Peyer's patch (tissue), 4 donors: ENCODE measurements at regions not wholly inside any gene's neighbourhood (a gene's known extent, or its start where the extent isn't known, plus 50 kb on each side); places are given as distances from the start of the nearest gene placed in this dataset.
A peak's percentile ranks its signal among the peaks of the same experiment; 100 is the strongest.

ENCODE experiments used
- DNase-seq, 3 donors: peaks; one replicate each; pipeline ENCODE4 v3.0.0-alpha.2; 2017 to 2019
- H3K27ac ChIP-seq, 4 donors: fragments of 200-600 bp; sonication (generic); one replicate each; pipeline ENCODE4 v1.5.1; 2016 to 2019
- H3K27me3 ChIP-seq, 2 donors: fragments of 200-600 bp; sonication (generic); one replicate each; pipeline ENCODE4 v1.5.1; 2019
- H3K36me3 ChIP-seq, 3 donors: fragments of 200-600 bp; sonication (generic); one replicate each; pipeline ENCODE4 v1.5.1; 2016 to 2019
- H3K4me1 ChIP-seq, 4 donors: fragments of 200-600 bp; sonication (generic); one replicate each; pipeline ENCODE4 v1.5.1; 2016 to 2019
- H3K4me3 ChIP-seq, 4 donors: fragments of 200-600 bp; sonication (generic); 1 replicate in 3 of 4; 2 replicates in 1 of 4; pipeline ENCODE4 v1.5.1; 2016 to 2019; ENCODE audit warnings: mild to moderate bottlenecking in 1 of 4
- H3K9me3 ChIP-seq, 4 donors: fragments of 200-600 bp; sonication (generic); one replicate each; pipeline ENCODE4 v1.5.1; 2016 to 2019; ENCODE audit warnings: mild to moderate bottlenecking in 1 of 4
- CTCF ChIP-seq, 6 experiments: fragments of 450-650 bp in 4 of 6; fragments of 200-600 bp in 2 of 6; sonication (generic) in 1 of 6; IDR thresholded peaks; one replicate each; pipeline ENCODE4 v1.5.1; 2017 to 2019; ENCODE audit warnings: antibody characterized with exemption in 6 of 6, mild to moderate bottlenecking in 3 of 6, moderate library complexity in 1 of 6
- POLR2A ChIP-seq, 2 donors: fragments of 450-650 bp; IDR thresholded peaks; one replicate each; pipeline ENCODE4 v1.5.1; 2017; ENCODE audit warnings: antibody characterized with exemption in 2 of 2, mild to moderate bottlenecking in 2 of 2, moderate library complexity in 2 of 2

- Histone ChIP-seq H3K9me3 (peaks cover 0 to 2% (median 0%) of the 10 kb centered on the region in 4 donors), H3K27ac (no peak overlapping the region), H3K4me1 (no peaks in the 10 kb centered on the region), H3K4me3 (no peak overlapping the region), H3K36me3 (no peaks in the 10 kb centered on the region), H3K27me3 (no peaks in the 10 kb centered on the region)
- TF ChIP-seq CTCF (IDR thresholded peaks at IDR 0.05) (no peak), POLR2A (IDR thresholded peaks at IDR 0.05) (no peak)
- no peak for DNase-seq
These were observed 234.5 kb upstream of the AGTR2 start for GRCh38 chrX:115936008-115936407.

DNA sequence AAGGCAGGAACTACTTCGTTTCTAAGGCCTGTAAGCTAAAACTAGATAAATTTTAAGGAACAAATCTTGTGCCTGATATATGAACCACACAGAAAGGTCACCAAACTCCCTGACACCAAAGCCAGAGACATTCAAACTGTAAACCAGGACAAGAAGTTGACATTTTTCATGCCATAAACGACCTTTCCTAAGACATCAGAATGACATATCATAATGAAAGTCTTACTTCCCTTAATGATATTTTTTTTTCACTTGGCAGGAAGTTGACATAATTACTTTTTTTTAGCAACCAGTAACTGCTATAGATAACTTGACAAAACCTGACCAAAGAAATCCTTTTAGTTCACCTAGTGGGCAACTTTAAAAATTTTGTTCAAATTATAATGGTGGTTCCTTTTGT is 231.5 kb upstream of the AGTR2 start:
- Histone ChIP-seq H3K4me1 (no peaks in the 10 kb centered on the region), H3K27me3 (no peaks in the 10 kb centered on the region), H3K36me3 (no peaks in the 10 kb centered on the region), H3K4me3 (no peak overlapping the region), H3K9me3 (peaks cover 0 to 2% (median 0%) of the 10 kb centered on the region in 4 donors), H3K27ac (no peak overlapping the region)
- TF ChIP-seq CTCF (IDR thresholded peaks at IDR 0.05) = no peak
- no peak for TF ChIP-seq POLR2A (IDR thresholded peaks at IDR 0.05)
- no peak for DNase-seq

DNA sequence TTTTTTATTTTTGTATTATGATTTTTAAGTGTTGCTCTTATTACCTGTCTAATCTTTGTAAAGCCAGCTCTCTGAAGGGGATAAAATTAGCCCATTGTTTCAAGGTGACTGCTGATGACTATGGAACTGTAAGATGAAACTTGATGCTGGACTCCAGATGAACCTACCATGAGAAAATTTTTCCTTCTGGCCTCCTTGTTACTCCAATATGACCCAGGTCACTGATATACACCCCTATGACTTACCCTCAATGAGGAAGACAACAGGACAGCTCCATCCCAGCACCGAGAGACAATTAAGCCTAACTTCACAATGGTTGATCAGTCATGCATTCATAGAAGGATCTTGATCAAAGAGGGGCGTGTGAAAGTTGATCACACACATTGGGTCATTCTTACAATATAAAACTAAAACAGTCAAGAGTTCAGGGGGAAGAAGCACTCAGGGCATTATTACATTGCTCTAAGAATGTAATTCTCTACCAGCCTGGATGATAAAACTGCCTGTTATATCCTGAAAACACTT is 230.8 kb upstream of the AGTR2 start:
- no peak for TF ChIP-seq POLR2A (IDR thresholded peaks at IDR 0.05)
- no peak for TF ChIP-seq CTCF (IDR thresholded peaks at IDR 0.05)
- Histone ChIP-seq H3K36me3 (no peaks in the 10 kb centered on the region), H3K27ac (no peak overlapping the region), H3K27me3 (no peaks in the 10 kb centered on the region), H3K9me3 (peaks cover 0 to 2% (median 0%) of the 10 kb centered on the region in 4 donors), H3K4me1 (no peaks in the 10 kb centered on the region), H3K4me3 (no peak overlapping the region)
- no peak for DNase-seq

GRCh38 chrX:115940348-115940747 is 230.2 kb upstream of the AGTR2 start:
- peaks cover 0 to 2% (median 0%) of the 10 kb centered on the region in 4 donors for H3K9me3 ChIP-seq
- no peak for TF ChIP-seq CTCF (IDR thresholded peaks at IDR 0.05)
- no peak for TF ChIP-seq POLR2A (IDR thresholded peaks at IDR 0.05)
- no peaks in the 10 kb centered on the region for H3K36me3 ChIP-seq
- H3K27me3 ChIP-seq = no peaks in the 10 kb centered on the region
- no peak overlapping the region for H3K4me3 ChIP-seq
- H3K4me1 ChIP-seq = no peaks in the 10 kb centered on the region
- no peak for DNase-seq
- H3K27ac ChIP-seq = no peak overlapping the region

DNA sequence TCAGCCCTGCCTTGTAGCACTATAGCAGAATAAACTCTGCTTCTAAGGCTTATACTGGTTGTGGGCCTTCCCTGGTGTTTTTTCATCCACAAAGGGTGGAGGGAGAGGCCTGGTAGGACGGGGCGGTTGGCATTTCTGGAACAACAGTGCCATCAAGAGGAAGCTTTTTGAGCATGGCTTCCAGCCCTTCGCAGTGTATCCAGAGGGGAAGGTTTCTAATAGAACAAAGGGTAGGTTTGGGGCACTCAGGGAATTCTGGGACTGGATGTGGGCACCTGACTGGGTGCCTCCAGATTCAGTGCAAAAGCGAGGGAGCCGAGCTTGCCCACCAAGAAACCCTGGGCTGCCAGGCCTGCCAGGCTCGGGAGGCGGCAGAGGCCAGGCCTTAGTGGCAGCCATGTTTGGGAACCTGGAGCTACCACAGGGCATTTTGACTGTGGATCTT is 229.6 kb upstream of the AGTR2 start:
- no peak overlapping the region for H3K27ac ChIP-seq
- H3K4me3 ChIP-seq = peak overlapping the region in 1 of 4 donors; percentile 24

More for the DNA sequence above, 229.6 kb upstream of the AGTR2 start:
- DNase-seq = peak in 2 of 3 donors; percentile 43 to 89
- Histone ChIP-seq H3K9me3 (peaks cover 0 to 2% (median 0%) of the 10 kb centered on the region in 4 donors), H3K27me3 (no peaks in the 10 kb centered on the region), H3K36me3 (no peaks in the 10 kb centered on the region), H3K4me1 (no peaks in the 10 kb centered on the region)
- no peak for TF ChIP-seq POLR2A (IDR thresholded peaks at IDR 0.05)
- TF ChIP-seq CTCF (IDR thresholded peaks at IDR 0.05) = peak in 2 of 6 experiments; percentile 62 to 77
